Fibroblast of the conjunctiva (primary cell): ENCODE measurements at regions not wholly inside any gene's neighbourhood (a gene's known extent, or its start where the extent isn't known, plus 50 kb on each side); places are given as distances from the start of the nearest gene placed in this dataset.

ENCODE experiments used
- DNase-seq: peaks from one replicate; pipeline ENCODE4 v3.0.0-alpha.2; 2010; ENCODE audit warnings: low read depth

DNA sequence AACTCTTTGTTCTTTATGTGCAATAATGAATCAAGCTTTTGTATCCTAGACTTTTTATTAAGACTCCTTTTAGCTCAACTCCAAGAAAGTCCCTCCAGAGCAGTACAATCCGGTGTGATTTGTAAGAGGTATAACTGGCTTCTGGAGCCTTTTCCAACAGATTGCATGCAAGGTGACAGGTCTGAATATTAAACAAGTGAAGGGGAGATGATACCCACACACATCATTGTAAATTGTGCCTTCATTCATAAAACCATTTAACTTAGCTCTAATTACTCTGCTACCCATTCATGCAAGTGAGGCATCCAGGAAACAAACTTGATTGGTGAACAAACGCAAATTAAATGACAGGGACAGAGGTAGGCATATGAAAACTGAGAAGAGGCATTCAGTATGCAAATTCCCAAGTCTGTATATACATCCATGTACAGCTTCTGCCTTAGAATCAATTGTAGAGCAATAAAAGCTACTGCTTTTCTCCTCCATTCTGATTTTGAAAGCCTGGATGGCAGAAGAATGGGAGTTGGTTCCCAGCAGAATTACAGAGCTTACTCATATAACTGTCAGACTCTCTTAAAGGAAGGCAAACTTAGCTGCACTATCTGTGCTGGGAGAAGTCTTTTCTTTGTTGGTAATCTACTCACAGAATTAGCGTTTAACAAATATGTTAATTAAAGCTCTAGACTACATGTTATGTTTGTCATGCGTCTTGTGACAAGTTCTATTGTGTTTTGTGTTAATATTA, 261.0 kb upstream of the CDH6 start:
- DNase-seq, result no peak

DNA sequence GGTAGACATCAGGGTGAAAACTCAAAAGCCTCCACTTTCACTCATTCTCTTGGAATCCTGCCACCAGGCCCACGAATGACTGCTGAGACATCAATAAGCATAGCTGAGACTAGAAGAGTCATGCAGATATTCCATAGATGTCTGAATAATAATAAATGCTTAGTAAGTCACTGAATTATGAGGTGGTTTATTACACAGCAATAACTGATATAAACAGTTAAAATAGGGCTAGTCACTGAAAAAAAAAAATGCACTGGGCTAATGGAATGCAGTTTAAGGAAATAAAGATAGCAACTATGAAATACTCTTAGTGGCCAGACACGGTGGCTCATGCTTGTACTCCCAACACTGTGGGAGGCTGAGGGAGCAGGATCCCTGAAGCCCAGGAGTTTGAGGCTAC, 262.8 kb upstream of the CDH6 start:
- DNase-seq, result no peak

DNA sequence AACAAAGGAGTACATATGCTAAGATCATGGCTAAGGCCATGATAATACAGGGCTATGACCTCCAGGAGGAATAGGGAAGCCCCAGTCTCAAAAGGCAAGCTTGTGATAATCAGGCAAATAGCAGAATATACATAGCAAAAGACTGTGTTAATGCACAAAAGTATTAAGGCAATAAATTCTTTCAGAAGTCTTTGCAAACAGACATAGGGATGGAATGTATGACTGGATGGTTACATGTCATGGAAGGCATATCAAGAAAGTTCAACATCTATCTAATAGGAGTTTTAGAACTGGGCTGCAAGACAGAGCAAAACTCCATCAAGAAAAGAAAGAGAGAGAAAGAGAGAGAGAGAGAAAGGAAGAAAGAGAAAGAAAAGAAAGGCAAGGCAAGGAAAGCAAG, 264.5 kb upstream of the CDH6 start:
- DNase-seq, result no peak

DNA sequence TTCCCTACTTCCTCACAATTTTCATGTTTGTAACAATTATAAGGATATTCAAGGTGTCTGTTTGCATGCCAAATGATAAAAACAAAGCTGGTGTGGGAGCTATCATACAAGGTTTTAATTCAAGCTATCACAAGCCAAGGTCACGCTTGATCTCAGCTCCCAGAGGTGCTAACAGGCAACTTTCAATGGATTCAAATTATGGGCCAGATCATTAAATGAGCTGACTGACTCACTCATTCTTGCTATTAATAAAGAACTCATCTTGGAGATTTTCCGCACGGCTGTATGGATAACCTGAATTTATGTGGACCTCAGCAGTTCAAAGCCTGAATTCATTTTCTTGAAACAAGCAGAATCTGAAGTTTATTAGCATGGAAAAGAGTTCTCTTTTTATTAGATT, 267.3 kb upstream of the CDH6 start:
- no peak for DNase-seq

DNA sequence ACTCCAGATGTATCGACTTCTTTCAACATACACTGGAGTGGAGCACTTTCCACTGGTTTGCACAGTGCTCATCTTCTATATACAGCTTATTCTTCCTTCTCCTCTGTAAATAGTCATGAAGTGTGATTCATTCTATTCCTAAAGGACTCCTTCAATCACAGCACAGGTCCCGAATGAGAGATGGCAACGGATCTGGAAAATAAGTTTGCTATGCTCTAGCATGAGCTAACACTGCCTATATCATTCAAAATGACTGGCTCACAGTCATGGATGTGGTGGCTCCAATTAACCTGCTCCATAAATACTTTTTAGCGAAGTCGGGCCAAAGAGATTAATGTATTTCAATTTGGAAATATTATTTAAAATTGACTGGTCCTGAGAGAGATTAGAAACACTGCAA, 272.1 kb upstream of the CDH6 start:
- DNase-seq, result no peak

DNA sequence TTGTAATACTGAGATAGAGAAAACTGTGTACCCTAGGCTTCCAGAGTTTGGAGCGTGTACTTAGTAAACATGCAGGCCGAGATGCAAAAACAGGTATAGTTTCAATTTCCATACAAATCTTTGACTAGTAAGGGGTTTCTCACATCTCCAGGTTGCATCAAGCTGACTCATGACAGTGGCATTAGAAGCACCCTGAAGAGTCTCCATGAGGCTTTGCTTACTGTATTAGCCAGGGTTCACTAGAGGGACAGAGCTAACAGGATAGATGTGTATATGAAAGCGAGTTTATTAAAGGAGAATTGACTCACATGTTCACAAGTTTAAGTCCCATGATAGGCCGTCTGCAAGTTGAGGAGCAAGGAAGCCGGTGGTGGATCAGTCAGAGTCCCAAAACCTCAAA, 275.3 kb upstream of the CDH6 start:
- no peak for DNase-seq

DNA sequence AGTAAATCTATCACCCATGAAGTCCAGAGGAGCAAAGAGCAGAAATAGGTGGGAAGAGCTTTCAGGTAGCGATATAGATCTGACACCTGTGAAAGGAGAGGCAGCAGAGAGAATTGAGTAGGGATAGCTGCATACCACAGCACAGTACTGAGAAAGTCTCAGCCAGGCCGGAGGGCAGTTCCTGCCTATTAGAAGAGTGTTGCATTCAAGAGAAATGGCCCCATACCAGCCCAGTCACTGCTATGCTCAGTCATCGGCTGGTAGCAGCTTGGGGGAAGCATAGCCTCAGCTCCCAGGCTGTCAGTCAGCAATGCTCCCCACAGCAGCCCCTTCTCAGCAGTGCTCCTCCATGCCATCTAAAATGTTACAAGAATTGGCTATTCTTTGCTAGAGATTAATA, 285.1 kb upstream of the CDH6 start:
- no peak for DNase-seq

DNA sequence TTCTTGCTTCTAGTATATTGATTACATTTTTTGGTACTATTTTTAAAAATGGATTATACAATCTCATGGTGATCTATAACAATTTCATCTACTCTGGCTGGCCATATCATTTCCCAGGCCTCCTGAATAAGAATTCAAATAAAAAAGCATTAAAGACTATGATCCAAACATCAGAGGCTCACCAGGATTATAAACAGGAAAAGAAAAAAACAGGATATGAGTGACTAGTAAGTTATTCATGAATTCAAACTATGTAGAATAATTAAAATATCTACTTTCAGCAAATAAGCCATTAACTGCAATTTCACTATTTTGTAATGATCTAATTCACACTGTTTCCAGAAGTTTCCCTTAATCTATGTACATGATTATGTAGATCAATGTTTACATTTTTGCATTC, 293.1 kb upstream of the CDH6 start:
- DNase-seq, result no peak

DNA sequence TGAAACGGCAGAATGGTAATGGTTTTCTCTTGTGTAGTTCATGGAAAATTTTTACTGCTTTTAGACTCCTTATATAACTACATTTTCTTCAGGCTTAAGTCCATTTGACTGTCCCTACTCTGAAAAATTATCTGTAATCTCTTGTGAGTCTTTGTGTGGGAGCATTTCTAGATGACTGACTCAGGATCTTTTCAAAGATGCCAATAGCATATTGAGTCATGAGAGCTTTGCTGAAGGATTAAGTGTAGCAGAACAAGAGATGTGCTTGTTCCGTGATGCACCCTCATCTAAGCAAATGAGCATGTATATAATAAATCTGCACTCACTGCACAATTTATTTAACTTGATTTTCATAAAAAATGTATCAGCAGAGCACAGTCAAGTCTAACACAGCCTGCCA, 298.7 kb upstream of the CDH6 start:
- peak; percentile 0 for DNase-seq

DNA sequence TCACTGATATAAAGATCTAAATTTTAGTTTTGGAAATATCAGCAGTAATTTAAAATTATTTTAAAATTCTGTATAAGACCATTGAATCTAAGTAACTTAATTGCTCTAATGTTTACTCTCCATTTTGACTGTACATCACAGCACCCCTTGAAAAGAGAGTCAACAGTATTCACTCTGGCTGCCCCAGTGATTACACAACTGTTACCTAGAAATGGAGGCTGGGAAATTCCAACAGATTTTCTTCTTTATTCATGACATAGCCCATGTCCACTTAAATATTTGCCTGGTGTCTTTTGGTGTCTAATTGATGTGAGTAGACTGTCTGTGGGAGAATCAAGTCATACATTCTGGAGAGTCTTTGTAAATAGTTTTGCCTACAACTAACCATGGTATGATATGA, 301.8 kb upstream of the CDH6 start:
- DNase-seq, result no peak

DNA sequence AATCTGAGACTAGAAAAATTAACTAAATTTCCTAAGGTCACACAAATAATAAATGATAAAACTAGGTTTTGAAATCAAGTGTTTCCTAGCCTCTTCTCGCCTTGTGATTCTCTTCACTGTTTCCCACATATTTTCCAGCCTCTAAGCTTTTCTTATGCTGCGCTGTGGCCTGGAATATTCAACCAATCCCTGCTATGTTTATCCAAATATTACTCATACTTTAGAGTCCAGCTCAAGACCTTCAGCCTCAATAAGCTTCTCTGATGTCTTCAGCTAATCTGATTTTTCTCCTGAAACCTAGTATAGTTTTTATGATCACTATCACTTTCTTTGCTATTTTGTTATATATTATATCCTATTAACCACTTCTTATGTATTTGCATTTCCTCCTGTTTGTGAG, 303.1 kb upstream of the CDH6 start:
- DNase-seq, result no peak

DNA sequence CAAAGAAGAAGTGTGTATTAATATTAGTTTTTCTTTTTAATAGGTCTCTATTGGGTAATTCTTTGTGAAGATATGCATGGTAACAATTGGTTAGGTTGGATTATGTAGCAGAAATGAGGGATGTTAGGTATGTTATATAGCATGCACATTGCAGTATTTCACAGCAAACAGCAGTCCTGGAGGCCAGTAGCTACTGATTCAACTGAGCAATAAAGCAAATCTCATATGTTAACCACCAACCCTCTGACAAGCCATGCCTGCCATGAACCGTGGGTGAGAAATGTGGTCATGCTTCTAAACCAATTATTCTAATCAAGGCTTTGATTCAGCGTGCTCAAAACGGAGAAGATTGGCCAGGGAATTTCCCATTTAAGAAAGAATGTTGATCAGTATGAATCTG, 313.0 kb upstream of the CDH6 start:
- no peak for DNase-seq

DNA sequence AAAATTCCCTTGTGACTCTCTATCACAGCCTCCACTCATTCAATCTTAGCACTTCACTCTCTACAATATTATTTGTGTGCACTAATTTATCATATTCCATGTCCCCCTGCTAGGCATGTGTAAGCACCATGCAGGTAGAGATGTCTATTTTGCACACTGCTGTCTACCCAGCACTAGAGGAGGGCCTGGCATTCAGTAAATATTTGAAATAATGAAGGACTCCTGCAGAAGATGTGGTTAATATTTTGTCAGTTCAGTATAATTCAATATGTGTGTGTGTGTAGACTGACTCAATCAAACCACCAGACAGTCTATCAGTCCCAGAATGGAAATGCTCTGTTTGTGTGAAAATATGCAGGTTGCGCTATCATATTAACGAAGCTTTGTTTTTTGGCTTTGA, 313.6 kb upstream of the CDH6 start:
- no peak for DNase-seq

DNA sequence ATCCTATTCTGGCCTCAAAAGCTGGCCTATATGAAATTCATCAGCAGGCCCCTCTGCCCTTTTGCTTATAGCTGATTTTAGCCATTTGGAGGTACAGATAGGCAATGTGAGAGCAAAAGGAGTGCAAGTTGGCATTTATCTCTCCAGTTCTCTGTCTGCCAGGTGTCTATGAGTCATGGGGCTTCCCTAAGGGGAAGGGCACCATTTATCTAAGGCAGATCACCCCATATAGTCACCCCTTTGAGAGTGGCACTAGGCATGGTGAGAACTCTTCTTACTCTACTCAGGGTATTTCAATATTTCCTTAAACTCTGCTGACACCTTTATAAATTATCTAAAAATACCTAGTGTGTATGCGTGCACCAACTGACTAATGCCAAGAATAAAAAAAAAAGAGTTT, 314.7 kb upstream of the CDH6 start:
- DNase-seq, result no peak

DNA sequence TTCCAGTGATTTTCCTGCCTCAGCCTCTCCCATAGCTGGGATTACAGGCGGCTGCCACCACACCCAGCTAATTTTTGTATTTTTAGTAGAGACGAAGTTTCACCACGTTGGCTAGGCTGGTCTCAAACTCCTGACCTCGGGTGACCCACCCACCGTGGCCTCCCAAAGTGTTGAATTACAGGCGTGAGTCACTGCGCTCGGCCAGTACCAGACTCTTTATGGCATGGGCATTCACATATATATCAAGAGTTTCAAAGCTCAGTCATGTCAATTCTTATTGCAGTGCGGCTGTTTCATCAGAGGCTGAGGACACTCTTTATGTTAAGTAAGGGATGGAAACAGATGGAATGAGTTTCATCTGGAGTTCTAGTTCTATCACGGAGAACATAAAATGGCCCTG, 315.2 kb upstream of the CDH6 start:
- no peak for DNase-seq

DNA sequence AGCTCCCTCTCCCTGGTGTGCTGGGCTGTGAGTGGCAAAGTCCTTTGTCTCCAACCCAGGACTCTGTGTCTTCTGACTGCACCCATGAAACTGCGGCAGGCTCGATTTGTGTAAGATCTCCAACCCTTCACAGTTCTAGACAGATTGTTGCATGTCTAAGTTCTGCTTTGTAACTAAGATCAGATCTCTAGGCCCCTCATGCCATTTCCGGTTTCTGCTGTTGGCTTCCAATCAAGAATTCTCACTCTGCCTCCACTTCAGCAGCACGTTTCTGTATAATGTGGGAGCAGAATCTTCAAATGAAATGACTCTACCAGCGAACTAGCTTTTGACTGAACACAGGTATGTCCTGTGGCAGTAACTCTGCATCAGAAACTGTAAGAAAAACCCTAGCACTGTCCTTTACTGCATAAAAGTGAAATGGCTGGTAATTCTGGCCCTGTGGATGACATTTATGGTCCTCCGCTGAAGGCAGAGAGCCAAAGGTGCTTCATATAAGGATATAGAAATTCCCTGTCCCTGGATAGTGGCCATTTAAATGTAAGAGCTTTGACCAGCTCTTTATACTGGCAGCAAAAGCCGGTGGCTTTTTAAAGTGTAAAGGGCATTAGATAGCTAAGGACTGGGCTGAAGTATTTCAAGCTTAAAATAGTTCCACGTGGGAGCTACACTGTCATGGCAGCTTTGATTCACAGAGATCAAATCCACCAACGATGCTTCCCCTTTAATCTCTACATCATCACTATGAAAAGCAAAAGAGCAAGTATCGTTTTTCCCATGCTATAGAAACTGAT, 319.0 kb upstream of the CDH6 start:
- DNase-seq, result no peak

DNA sequence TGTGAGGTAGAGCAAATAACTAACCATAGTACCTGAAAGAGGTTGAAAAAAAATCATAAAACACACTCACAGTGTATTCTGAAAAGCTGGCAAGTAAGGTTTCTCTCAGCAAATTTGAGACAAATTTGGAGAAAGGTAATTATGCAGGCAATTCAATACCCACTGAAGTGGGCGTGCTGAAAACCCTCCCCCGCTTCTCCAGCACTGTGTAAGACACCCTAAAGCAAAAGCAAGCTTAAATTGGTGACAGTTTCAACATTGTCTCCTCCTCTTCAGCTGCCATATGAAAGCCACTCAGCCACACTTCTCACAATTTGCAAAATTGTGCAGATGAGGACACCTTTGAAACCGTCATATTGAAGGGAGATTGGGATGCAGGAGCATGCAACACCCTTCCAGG, 322.3 kb upstream of the CDH6 start:
- no peak for DNase-seq

DNA sequence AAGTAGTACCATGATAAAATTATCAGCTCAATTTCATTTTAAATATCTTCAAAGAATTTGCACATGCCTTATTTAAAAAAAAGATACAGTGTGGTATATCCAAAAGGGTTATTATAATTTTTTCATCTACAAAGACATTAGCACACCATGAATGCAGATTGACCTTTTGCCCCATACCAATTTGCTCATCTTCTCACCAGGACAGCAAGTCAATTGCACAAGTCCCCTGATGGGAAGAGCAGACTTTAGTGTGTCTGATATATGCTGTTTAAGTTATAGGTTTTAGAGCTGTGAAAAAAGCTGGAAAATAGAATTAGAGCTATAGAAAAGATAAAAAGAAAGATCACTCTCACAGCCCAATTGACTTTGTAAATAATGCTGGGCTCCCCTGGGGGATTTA, 325.8 kb upstream of the CDH6 start:
- no peak for DNase-seq

DNA sequence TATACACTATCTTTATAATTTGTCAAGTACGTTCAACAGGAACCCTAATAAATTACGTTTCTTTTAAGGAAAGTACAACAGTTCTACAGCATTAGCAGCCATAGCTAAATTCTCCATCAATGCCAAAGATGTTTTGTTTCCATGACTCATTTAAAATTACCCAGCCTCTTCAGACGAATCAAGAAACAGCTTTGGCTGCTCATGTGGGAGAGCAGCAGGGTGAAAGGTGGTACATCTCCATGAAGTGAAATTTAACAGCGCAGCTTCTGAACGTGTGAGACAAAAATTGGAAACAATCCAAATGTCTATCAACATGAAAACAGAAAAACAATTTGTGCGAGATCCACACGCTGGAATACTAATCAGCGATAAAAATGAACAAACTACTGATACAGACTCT, 327.3 kb upstream of the CDH6 start:
- DNase-seq, result no peak

DNA sequence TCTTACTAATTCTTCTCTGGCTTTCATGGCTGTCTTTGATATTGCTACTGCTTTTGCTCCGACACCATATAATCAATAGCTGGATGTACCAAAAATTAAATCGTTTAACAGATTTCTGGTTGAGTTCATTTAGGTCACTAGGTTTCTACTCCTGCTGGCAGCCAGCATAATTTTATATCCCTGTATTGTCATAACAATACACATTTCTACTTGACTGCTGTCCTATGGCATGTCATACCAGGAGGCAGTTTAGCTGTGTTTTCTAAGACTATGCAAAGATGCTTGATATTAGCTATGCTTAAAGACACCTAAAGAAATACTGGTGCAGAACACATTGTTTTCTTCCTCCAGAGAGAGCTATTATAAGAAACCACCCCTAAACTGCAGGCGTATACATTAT, 337.2 kb upstream of the CDH6 start:
- no peak for DNase-seq

DNA sequence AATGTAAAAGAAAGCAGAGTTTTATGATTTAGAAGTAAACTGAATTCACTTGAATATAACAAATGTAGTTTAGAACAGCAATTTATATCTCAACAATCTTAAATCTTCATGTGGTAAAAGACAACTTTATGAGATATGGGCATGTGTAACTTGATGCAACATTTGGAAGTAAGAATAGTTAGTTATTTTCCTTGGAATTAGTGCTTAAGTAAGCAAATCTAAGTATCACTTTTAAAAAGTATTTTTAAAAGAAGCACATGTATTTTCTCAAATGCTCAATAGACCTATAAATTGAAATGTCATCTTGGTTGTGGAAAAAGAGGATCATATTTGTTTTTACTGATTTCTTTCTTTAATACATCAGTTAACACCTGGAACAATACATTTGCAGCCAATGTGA, 340.3 kb upstream of the CDH6 start:
- DNase-seq, result no peak

DNA sequence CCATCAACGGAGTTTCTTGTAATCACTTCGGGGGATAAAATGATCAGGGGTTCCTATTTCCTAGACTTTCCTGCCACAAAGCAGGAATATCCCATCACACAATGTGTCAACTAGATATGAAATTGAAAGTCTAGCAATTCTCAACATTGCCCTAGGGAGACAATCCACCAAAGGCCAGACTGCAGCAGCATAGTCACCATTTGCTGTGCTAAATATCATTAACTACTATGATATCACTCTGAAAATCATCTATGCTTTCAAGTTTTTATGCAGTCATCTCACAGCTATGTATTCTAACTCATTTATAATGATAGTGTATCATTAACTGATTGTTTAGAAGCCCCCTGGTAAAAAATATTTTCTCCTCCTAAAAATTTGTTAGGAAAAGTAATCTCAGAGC, 342.6 kb upstream of the CDH6 start:
- DNase-seq, result no peak

DNA sequence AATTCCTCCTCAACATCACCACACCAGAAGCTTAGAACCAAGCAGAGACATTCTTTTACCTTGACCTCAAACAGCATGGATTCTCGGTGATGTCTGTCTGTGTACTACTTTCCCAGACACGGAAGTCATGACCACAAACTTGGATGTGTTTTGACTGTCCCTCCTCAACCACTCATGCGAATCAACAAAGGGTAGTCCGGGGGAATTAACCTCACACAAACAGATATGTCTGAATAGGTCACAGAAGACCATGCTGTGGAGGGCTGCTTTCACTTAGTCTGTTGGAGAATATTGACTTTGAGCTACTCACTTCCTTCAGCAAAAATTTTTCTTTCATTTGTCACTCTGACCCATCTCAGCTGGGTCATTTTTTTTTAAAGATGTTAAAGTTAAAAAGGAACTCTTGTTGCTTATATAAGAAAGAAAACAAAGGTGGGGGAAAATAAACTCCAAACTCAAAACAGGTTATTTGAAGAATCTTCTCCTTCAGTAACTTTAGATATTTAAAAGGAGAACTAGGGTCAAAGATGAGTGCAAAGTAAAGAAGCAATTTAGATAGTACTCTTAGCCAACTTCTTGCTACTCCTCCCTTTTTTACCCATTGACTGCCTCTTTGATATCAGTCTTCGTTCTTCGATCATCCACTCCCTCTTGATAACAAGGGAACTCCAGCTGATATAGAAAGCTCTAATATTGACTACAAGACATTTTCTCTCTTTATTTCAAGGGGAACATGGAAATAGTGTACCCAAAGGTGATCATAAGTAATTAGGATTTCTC, 343.4 kb upstream of the CDH6 start:
- DNase-seq, result no peak
